ENCODE measurements at regions not wholly inside any gene's neighbourhood (a gene's known extent, or its start where the extent isn't known, plus 50 kb on each side); places are given as distances from the start of the nearest gene placed in this dataset.

DNA sequence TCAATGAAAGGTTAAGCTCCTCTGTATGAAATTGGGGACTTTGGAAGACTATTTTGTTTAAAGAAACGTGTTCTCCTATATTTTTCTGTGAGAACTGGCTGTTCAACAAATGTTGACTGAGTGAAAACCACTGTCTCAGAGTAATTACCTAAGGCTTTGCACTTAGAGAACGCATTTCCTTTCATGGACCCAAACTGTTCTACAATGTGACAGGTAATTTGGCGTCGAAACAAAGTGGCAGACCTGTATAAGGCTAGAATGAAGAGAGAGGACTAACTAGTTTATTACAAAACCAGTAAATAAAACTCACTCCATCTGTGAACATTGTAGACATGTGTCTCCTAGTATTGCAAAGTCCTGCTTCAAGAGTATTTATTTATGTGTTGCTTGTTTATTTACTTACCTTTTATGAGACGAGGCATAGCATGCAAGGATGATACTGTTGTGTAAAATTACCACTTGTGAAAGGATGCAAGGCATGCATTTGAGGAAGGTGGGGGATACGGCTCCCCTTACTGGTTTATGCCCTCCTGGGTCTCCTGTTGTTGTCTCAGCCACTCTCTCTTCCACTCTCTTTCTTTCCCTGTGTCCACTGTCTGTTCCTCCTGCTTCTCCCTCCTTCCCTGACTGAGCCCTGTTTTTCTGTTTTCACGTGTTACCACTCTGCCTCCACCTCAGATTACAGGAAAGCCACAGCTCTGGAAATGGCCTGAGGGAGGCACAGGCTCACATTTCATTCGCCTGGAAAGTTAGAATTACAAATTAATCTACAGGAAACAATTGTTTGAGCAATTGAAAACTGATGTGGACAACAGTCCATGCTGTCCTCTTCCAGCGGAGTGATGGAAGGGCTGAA lies 444.0 kb upstream of the ZNF608 start:
- Mint-ChIP-seq H3K4me1 (ENCODE audit: low read depth) (peaks cover 19% of the 10 kb centered on the region), H3K4me3 (ENCODE audit: low read depth) (no peak overlapping the region), H3K27me3 (no peaks in the 10 kb centered on the region), H3K36me3 (ENCODE audit: insufficient read depth) (no peaks in the 10 kb centered on the region), H3K27ac (no peak overlapping the region), H3K9me3 (ENCODE audit: low read depth) (no peaks in the 10 kb centered on the region)
- DNase-seq (ENCODE audit: low spot score, unreplicated experiment), result no peak
- TF ChIP-seq, protein P1, sequence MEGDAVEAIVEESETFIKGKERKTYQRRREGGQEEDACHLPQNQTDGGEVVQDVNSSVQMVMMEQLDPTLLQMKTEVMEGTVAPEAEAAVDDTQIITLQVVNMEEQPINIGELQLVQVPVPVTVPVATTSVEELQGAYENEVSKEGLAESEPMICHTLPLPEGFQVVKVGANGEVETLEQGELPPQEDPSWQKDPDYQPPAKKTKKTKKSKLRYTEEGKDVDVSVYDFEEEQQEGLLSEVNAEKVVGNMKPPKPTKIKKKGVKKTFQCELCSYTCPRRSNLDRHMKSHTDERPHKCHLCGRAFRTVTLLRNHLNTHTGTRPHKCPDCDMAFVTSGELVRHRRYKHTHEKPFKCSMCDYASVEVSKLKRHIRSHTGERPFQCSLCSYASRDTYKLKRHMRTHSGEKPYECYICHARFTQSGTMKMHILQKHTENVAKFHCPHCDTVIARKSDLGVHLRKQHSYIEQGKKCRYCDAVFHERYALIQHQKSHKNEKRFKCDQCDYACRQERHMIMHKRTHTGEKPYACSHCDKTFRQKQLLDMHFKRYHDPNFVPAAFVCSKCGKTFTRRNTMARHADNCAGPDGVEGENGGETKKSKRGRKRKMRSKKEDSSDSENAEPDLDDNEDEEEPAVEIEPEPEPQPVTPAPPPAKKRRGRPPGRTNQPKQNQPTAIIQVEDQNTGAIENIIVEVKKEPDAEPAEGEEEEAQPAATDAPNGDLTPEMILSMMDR (IDR thresholded peaks at IDR 0.05; ENCODE audit: unreplicated experiment), result no peak

DNA sequence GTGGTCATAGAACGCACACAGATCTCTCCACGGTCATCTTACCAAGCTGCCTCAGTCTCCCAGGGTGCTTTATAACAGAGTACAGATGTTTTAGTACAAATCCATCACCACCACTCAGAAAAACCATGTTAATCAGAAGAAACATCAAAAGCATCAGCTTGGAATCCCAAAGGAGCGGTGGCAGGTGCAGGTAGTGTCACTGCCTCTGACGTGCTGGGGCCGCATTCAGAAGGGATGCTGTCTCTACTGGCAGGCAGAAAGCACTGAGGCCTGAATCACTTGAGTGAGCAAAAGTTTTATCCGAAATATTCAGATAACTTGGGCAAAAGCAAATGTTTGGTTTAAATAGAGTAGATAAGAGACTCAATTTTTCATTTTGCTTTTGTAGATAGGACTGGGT lies 448.4 kb upstream of the ZNF608 start:
- Mint-ChIP-seq H3K4me1 (ENCODE audit: low read depth) (peaks cover 49% of the 10 kb centered on the region), H3K9me3 (ENCODE audit: low read depth) (no peaks in the 10 kb centered on the region), H3K36me3 (ENCODE audit: insufficient read depth) (no peaks in the 10 kb centered on the region), H3K27me3 (no peaks in the 10 kb centered on the region), H3K4me3 (ENCODE audit: low read depth) (no peak overlapping the region), H3K27ac (peak overlapping the region; percentile 37)
- DNase-seq (ENCODE audit: low spot score, unreplicated experiment), result no peak
- TF ChIP-seq, protein P1 (IDR thresholded peaks at IDR 0.05; ENCODE audit: unreplicated experiment), result no peak

DNA sequence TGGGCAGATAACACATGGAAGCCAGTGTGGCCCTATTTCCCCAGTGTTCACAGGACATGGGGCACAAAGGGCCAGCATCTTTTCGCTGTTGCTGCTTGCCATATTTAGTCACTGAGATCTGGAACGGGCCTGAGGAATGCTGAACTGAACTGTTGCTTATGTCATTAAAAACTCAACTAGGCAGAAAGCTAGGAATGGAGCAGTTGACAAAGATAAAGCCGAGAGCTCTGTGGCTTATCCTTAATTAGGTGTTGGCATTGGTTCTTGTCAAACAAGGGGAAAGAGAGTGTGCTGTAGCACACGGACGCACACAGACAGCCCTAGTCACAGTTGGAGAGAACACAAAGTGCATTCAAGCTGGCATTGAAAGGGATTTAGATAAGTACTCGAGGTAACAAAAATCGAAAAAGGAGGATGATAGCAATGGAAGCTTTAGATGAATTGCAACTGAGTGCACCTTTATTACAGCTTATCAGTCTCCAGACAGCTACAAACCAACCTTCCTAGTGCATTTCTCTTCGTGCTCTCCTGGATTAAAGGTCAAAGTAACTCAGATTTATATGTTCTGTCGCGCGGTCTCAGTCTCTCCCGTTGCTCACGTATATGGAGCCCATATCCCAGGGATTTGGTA lies 450.2 kb upstream of the ZNF608 start:
- DNase-seq (ENCODE audit: low spot score, unreplicated experiment), result no peak
- TF ChIP-seq, protein P1 (IDR thresholded peaks at IDR 0.05; ENCODE audit: unreplicated experiment), result no peak
- no peaks in the 10 kb centered on the region for H3K27me3 Mint-ChIP-seq
- peak overlapping the region; percentile 81 for H3K27ac Mint-ChIP-seq
- H3K36me3 Mint-ChIP-seq (ENCODE audit: insufficient read depth), result no peaks in the 10 kb centered on the region
- H3K9me3 Mint-ChIP-seq (ENCODE audit: low read depth), result no peaks in the 10 kb centered on the region
- H3K4me1 Mint-ChIP-seq (ENCODE audit: low read depth), result peaks cover 53% of the 10 kb centered on the region
- peak overlapping the region; percentile 4 for H3K4me3 Mint-ChIP-seq (ENCODE audit: low read depth)

DNA sequence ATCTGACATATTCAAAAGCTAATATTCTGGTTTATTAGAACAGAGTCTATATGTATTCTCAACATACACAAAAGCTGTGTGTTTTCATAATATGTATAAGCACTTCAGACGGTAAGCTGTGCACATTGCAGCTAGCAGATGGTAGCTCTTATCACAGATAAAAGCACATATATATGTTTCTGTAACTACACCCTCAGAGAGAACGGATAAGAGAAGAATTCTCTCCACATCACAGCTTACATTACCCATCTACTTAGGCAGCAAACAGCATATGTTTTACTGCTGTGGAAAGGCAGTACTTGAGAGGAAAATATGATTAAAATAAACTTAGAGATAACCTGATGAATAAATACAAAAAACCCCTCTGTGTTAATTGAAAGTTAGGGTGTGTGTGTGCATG lies 450.9 kb upstream of the ZNF608 start:
- Mint-ChIP-seq H3K4me3 (ENCODE audit: low read depth) (no peak overlapping the region), H3K27me3 (peaks cover 6% of the 10 kb centered on the region), H3K4me1 (ENCODE audit: low read depth) (peaks cover 53% of the 10 kb centered on the region), H3K36me3 (ENCODE audit: insufficient read depth) (no peaks in the 10 kb centered on the region), H3K27ac (no peak overlapping the region), H3K9me3 (ENCODE audit: low read depth) (no peaks in the 10 kb centered on the region)
- TF ChIP-seq, protein P1 (IDR thresholded peaks at IDR 0.05; ENCODE audit: unreplicated experiment), result no peak
- no peak for DNase-seq (ENCODE audit: low spot score, unreplicated experiment)

DNA sequence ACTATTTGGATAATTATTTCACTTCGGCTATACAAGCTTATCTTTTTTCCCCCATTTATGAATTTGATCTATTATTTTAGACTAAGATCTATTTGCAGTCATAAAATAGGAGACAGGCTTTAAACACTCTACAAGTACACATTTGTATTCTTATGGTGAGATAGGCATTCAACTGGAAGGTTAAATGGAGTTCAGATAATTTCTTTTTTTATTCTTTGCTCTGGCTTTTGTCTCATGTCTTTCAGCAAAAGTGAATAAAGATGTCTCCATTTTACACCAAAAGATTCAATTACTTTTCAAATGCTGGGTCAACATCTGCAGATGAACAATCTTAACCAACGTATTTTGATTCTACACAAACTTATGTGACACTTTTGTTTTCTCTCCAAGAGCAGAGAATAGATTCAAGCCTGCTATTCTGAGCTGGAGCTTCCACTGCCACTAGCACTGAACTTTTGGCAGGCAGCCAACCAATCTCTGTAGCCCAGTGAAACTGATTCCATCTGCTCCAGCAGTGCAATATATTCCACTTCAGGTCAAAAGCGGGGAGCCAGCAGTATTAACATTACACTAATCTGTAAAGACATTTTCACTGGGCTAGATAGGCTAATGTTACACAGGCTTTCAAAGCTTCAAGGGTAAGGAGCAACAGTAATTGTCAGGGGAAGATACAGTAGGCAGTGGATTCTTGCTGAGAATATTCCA lies 452.0 kb upstream of the ZNF608 start:
- TF ChIP-seq, protein P1 (IDR thresholded peaks at IDR 0.05; ENCODE audit: unreplicated experiment), result no peak
- H3K4me1 Mint-ChIP-seq (ENCODE audit: low read depth), result peaks cover 49% of the 10 kb centered on the region
- DNase-seq (ENCODE audit: low spot score, unreplicated experiment), result no peak
- no peak overlapping the region for H3K27ac Mint-ChIP-seq
- peaks cover 6% of the 10 kb centered on the region for H3K27me3 Mint-ChIP-seq
- no peaks in the 10 kb centered on the region for H3K9me3 Mint-ChIP-seq (ENCODE audit: low read depth)
- no peaks in the 10 kb centered on the region for H3K36me3 Mint-ChIP-seq (ENCODE audit: insufficient read depth)
- H3K4me3 Mint-ChIP-seq (ENCODE audit: low read depth), result no peak overlapping the region
